Gastroesophageal sphincter (tissue), 4 donors: ENCODE measurements at regions not wholly inside any gene's neighbourhood (a gene's known extent, or its start where the extent isn't known, plus 50 kb on each side); places are given as distances from the start of the nearest gene placed in this dataset.

ENCODE experiments used
- ATAC-seq: fragments of 150-250 bp; one replicate; pipeline ENCODE4 v1.9.1; 2016; ENCODE audit warnings: mild to moderate bottlenecking, moderate library complexity
- H3K27ac ChIP-seq, 4 donors: fragments of 200-600 bp; sonication (generic) in 3 of 4; 1 replicate in 3 of 4; 2 replicates in 1 of 4; pipeline ENCODE4 v1.5.1; 2016 to 2019
- H3K27me3 ChIP-seq: fragments of 200-600 bp; sonication (generic); one replicate; pipeline ENCODE4 v1.5.1; 2019
- H3K36me3 ChIP-seq, 2 donors: fragments of 200-600 bp; sonication (generic); one replicate each; pipeline ENCODE4 v1.5.1; 2019; ENCODE audit warnings: control low read depth in 1 of 2
- H3K4me1 ChIP-seq, 3 donors: fragments of 200-600 bp; sonication (generic); 1 replicate in 2 of 3; 2 replicates in 1 of 3; pipeline ENCODE4 v1.5.1; 2016 to 2019; ENCODE audit warnings: control low read depth in 2 of 3
- H3K4me3 ChIP-seq, 2 donors: fragments of 200-600 bp; sonication (generic); one replicate each; pipeline ENCODE4 v1.5.1; 2019; ENCODE audit warnings: mild to moderate bottlenecking in 1 of 2, moderate library complexity in 1 of 2
- H3K9me3 ChIP-seq, 3 donors: fragments of 200-600 bp; sonication (generic); one replicate each; pipeline ENCODE4 v1.5.1; 2017 to 2019; ENCODE audit warnings: control low read depth in 2 of 3
- EP300 ChIP-seq: sonication (generic); formaldehyde crosslinking; IDR thresholded peaks from one replicate; pipeline ENCODE4 v1.6.1; 2017; ENCODE audit warnings: antibody characterized with exemption, mild to moderate bottlenecking
- POLR2A ChIP-seq, 2 donors: fragments of 450-650 bp; IDR thresholded peaks; one replicate each; pipeline ENCODE4 v1.6.1; 2017; ENCODE audit warnings: antibody characterized with exemption in 2 of 2, mild to moderate bottlenecking in 2 of 2, moderate library complexity in 1 of 2
- POLR2AphosphoS5 ChIP-seq: sonication (generic); formaldehyde crosslinking; IDR thresholded peaks from one replicate; pipeline ENCODE4 v1.6.1; 2017; ENCODE audit warnings: antibody characterized with exemption
- WGBS, 2 donors: methylation state at CpG; one replicate each; pipeline ENCODE4 v1.1.5; 2018; ENCODE audit warnings: low coverage in 1 of 2; 5-methylcytosine and 5-hydroxymethylcytosine counted together
- TF ChIP-seq, protein P1 (sequence below), 4 experiments: fragments of 200-600 bp in 2 of 4; fragments of 450-650 bp in 2 of 4; sonication (generic) in 1 of 4; IDR thresholded peaks; one replicate each; pipeline ENCODE4 v1.5.1; 2017 to 2019; ENCODE audit warnings: antibody characterized with exemption in 4 of 4, mild to moderate bottlenecking in 2 of 4, moderate library complexity in 2 of 4

DNA sequence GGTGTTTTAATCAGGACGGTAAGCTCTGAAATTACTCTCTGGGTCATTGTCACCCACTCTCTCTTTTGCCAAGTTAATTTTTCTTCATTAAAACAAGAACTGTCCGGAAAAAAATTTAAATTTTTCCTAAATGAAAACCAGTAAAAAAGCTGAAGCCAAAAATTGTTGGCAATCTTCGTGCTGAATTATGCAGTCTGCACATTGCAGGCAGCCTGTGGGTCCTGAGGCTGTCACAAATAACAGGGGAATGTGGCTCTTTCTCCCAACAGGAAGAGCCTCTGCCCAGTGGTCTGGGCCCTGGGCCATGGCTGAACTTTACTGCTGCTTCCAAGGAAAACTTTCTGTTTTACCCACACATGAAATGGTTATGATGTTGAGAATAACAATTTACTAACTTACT lies 153.9 kb upstream of the SPAG17 start:
- no peak overlapping the region for H3K27ac ChIP-seq
- no peak for ATAC-seq
- 38 to 53% methylated on average over 3 of the region's 3 CpGs for WGBS, 2 donors

DNA sequence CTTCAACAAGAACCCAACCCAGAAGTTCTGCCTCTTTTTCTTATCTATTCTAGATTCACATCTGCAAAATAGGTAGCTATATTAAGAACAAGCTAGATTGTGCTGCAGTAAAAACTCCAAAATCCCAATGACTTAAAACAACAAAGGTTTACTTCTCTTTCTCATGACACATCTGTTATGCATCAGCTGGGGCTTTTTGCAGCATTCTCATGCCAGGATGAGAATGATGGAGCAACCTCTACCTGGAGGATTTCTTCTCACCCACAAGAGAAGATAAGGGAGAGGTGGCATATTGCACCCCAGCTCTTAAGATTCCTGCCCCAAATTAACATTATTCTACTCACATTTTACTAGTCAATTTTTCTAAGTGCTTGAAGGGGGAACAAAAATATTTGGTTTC lies 152.3 kb upstream of the SPAG17 start:
- peaks cover 0 to 25% (median 0%) of the 10 kb centered on the region in 3 donors for H3K4me1 ChIP-seq
- H3K27ac ChIP-seq = no peak overlapping the region
- H3K9me3 ChIP-seq = no peaks in the 10 kb centered on the region
- ATAC-seq = no peak
- H3K4me3 ChIP-seq = no peak overlapping the region
- no peaks in the 10 kb centered on the region for H3K36me3 ChIP-seq
- TF ChIP-seq POLR2A (IDR thresholded peaks at IDR 0.05) (no peak), EP300 (no peak), POLR2AphosphoS5 (no peak)
- TF ChIP-seq, protein P1, sequence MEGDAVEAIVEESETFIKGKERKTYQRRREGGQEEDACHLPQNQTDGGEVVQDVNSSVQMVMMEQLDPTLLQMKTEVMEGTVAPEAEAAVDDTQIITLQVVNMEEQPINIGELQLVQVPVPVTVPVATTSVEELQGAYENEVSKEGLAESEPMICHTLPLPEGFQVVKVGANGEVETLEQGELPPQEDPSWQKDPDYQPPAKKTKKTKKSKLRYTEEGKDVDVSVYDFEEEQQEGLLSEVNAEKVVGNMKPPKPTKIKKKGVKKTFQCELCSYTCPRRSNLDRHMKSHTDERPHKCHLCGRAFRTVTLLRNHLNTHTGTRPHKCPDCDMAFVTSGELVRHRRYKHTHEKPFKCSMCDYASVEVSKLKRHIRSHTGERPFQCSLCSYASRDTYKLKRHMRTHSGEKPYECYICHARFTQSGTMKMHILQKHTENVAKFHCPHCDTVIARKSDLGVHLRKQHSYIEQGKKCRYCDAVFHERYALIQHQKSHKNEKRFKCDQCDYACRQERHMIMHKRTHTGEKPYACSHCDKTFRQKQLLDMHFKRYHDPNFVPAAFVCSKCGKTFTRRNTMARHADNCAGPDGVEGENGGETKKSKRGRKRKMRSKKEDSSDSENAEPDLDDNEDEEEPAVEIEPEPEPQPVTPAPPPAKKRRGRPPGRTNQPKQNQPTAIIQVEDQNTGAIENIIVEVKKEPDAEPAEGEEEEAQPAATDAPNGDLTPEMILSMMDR (IDR thresholded peaks at IDR 0.05) = no peak
- H3K27me3 ChIP-seq = no peaks in the 10 kb centered on the region

More for the DNA sequence above, 153.9 kb upstream of the SPAG17 start:
- no peaks in the 10 kb centered on the region for H3K36me3 ChIP-seq
- no peak overlapping the region for H3K4me3 ChIP-seq
- peaks cover 0 to 25% (median 0%) of the 10 kb centered on the region in 3 donors for H3K4me1 ChIP-seq
- no peaks in the 10 kb centered on the region for H3K27me3 ChIP-seq
- TF ChIP-seq POLR2AphosphoS5 (no peak), POLR2A (IDR thresholded peaks at IDR 0.05) (no peak), EP300 (no peak)
- TF ChIP-seq, protein P1 (IDR thresholded peaks at IDR 0.05) = no peak
- no peaks in the 10 kb centered on the region for H3K9me3 ChIP-seq

DNA sequence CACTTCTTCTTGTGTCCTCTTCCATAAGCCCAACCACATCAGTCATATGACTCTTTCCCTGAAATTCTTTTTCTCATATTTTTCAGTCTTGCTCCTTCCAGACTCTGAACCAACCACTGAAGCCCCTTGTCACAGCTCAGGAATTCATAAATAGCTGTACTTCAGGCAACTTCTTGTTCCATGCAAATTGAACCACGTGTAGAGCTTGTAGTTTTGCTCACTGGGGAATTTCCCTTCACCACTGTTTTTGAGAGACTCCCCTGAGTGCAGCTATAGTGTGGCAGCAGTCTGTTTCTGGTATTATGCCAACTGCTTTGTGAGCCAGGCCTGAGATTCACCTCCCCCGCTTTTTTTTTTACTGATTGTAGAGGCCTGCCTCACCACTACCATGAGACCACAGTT lies 150.3 kb upstream of the SPAG17 start:
- Histone ChIP-seq H3K36me3 (no peaks in the 10 kb centered on the region), H3K4me3 (no peak overlapping the region), H3K27ac (no peak overlapping the region), H3K27me3 (no peaks in the 10 kb centered on the region), H3K9me3 (no peaks in the 10 kb centered on the region), H3K4me1 (peaks cover 0 to 25% (median 0%) of the 10 kb centered on the region in 3 donors)
- no peak for ATAC-seq
- 40 to 41% methylated on average over 1 to 2 of the region's 2 CpGs for WGBS, 2 donors
- TF ChIP-seq POLR2A (IDR thresholded peaks at IDR 0.05) (no peak), EP300 (no peak), POLR2AphosphoS5 (no peak)
- TF ChIP-seq, protein P1 (IDR thresholded peaks at IDR 0.05) = no peak

DNA sequence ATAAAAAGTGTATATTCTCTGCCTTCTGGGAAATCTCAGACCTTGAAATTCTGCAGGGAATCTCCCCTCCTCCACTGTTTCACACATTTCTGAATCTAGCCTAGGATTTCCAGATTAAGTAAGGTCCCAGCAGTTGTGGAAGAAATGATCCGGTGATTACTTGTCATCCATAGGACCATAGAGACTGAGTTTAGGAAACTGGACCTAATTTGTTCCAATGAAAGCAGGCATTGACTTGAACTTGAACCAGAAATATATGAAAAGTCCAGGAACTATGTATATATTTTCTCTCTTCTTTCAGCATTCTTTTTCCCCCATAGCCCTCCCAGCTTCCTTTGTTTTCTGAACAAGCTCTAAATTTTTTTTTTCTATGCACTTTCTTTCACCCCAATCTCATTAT lies 149.5 kb upstream of the SPAG17 start:
- 63 to 90% methylated on average over 1 of the region's 1 CpG for WGBS, 2 donors
- no peaks in the 10 kb centered on the region for H3K27me3 ChIP-seq
- no peak for ATAC-seq
- H3K4me1 ChIP-seq = peaks cover 0 to 22% (median 0%) of the 10 kb centered on the region in 3 donors
- no peak overlapping the region for H3K4me3 ChIP-seq
- TF ChIP-seq, protein P1 (IDR thresholded peaks at IDR 0.05) = no peak
- no peak for TF ChIP-seq EP300
- no peak for TF ChIP-seq POLR2AphosphoS5
- no peak for TF ChIP-seq POLR2A (IDR thresholded peaks at IDR 0.05)
- no peak overlapping the region for H3K27ac ChIP-seq
- no peaks in the 10 kb centered on the region for H3K36me3 ChIP-seq
- no peaks in the 10 kb centered on the region for H3K9me3 ChIP-seq

DNA sequence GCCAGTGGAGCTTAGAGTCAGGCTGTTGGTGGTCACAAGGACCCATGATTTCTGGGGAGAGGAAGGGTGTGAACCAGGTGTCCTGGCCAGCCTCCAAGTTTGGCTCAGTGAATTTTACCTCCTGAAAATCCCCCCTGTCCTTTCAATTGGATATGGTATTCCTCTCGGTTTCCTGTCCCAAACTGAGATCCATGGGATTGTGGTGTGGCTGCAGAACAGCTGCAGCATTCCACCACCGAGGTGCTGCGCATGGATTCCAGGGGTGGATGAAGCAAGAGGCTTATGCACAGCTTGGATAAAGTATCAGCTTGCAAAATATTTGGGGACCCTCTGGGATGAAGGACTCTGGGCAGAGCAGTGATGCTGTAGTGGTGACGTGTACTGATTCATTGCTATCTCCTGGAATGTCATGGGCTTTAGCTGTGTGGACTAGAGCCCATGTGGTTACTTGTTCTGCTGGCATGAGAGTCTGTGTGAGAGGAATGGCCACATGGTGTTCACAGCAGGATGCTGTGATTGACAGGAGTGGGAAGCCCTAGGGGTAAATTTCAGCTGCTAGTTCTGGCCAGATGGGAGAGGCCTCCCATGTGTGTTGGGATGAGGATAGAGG lies 148.7 kb upstream of the SPAG17 start:
- peaks cover 0 to 14% (median 0%) of the 10 kb centered on the region in 3 donors for H3K4me1 ChIP-seq
- 83 to 100% methylated on average over 1 of the region's 4 CpGs for WGBS, 2 donors
- H3K4me3 ChIP-seq = no peak overlapping the region

More for the DNA sequence above, 148.7 kb upstream of the SPAG17 start:
- H3K9me3 ChIP-seq = no peaks in the 10 kb centered on the region
- no peak overlapping the region for H3K27ac ChIP-seq
- no peaks in the 10 kb centered on the region for H3K27me3 ChIP-seq
- H3K36me3 ChIP-seq = no peaks in the 10 kb centered on the region
- TF ChIP-seq POLR2A (IDR thresholded peaks at IDR 0.05) = no peak
- TF ChIP-seq POLR2AphosphoS5 = no peak
- no peak for TF ChIP-seq EP300
- no peak for ATAC-seq
